ENCODE measurements at regions not wholly inside any gene's neighbourhood (a gene's known extent, or its start where the extent isn't known, plus 50 kb on each side); places are given as distances from the start of the nearest gene placed in this dataset.

DNA sequence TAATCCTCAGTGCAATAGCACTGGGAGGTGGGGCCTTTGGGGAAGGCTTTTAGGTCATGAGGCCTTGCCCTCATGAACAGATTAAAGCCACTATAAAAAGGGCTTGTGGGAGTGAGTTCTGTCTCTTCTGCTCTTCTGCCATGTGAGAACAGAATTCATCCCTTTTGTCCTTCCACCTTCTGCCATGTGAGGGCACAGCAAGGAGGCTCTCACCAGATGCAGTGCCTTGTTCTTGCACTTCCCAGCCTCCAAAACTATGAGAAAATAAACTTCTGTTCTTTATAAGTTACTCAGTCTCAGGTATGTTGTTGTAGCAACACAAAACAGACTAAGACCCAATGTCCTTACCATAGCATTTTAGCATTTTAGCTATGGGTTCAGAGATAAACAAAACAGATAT lies 81.7 kb upstream of the CPLX2 start:
- no peaks in the 10 kb centered on the region for H3K36me3 ChIP-seq
- no peak overlapping the region for H3K4me3 ChIP-seq
- peaks cover 17% of the 10 kb centered on the region for H3K27me3 ChIP-seq
- no peak overlapping the region for H3K27ac ChIP-seq
- ATAC-seq (no peak), DNase-seq (no peak)
- H3K4me1 ChIP-seq, result no peaks in the 10 kb centered on the region
- intact Hi-C loops (cut with DNase I), result no loop called here
- TF ChIP-seq CTCF (IDR thresholded peaks at IDR 0.05), result no peak
- H3K9me3 ChIP-seq, result no peaks in the 10 kb centered on the region

GRCh38 chr5:175790796-175791195 lies 80.6 kb upstream of the CPLX2 start:
- ATAC-seq (no peak), DNase-seq (no peak)
- H3K4me1 ChIP-seq, result no peaks in the 10 kb centered on the region
- no peak overlapping the region for H3K27ac ChIP-seq
- peaks cover 29% of the 10 kb centered on the region for H3K27me3 ChIP-seq
- H3K9me3 ChIP-seq, result no peaks in the 10 kb centered on the region
- H3K4me3 ChIP-seq, result no peak overlapping the region
- intact Hi-C loops (cut with DNase I), result no loop called here
- no peak for TF ChIP-seq CTCF (IDR thresholded peaks at IDR 0.05)
- no peaks in the 10 kb centered on the region for H3K36me3 ChIP-seq

- Histone ChIP-seq H3K4me3 (no peak overlapping the region), H3K27ac (no peak overlapping the region), H3K36me3 (no peaks in the 10 kb centered on the region), H3K9me3 (no peaks in the 10 kb centered on the region), H3K27me3 (peaks cover 65% of the 10 kb centered on the region), H3K4me1 (peaks cover 8% of the 10 kb centered on the region)
- no peak for TF ChIP-seq CTCF (IDR thresholded peaks at IDR 0.05)
- intact Hi-C loops (cut with DNase I), result no loop called here
- DNase-seq (no peak), ATAC-seq (no peak)
Observed at GRCh38 chr5:175795959-175796358, 75.4 kb upstream of the CPLX2 start.

GRCh38 chr5:175796536-175797499 lies 74.6 kb upstream of the CPLX2 start:
- DNase-seq (peak; percentile 89), ATAC-seq (peak; percentile 98)
- intact Hi-C loops (cut with DNase I), result no loop called here
- H3K27ac ChIP-seq, result no peak overlapping the region
- no peak overlapping the region for H3K4me3 ChIP-seq
- peaks cover 72% of the 10 kb centered on the region for H3K27me3 ChIP-seq
- TF ChIP-seq CTCF (IDR thresholded peaks at IDR 0.05), result no peak
- H3K9me3 ChIP-seq, result no peaks in the 10 kb centered on the region
- no peaks in the 10 kb centered on the region for H3K36me3 ChIP-seq
- H3K4me1 ChIP-seq, result peaks cover 8% of the 10 kb centered on the region

GRCh38 chr5:175797521-175798038 lies 73.8 kb upstream of the CPLX2 start:
- Histone ChIP-seq H3K27ac (no peak overlapping the region), H3K27me3 (peaks cover 74% of the 10 kb centered on the region), H3K4me1 (peaks cover 8% of the 10 kb centered on the region), H3K36me3 (no peaks in the 10 kb centered on the region), H3K9me3 (no peaks in the 10 kb centered on the region), H3K4me3 (no peak overlapping the region)
- ATAC-seq (no peak), DNase-seq (no peak)
- no peak for TF ChIP-seq CTCF (IDR thresholded peaks at IDR 0.05)
- intact Hi-C loops (cut with DNase I), result no loop called here
